DOHH2 (cell line): ENCODE measurements at regions not wholly inside any gene's neighbourhood (a gene's known extent, or its start where the extent isn't known, plus 50 kb on each side); places are given as distances from the start of the nearest gene placed in this dataset.

ENCODE experiments used
- CTCF ChIP-seq: fragments of 200-600 bp; sonication (generic); IDR thresholded peaks from one replicate; pipeline ENCODE4 v1.5.1; 2014; ENCODE audit warnings: antibody characterized with exemption, mild to moderate bottlenecking, low read depth, low read length; ENCODE audit not compliant: poor library complexity, severe bottlenecking
- EZH2phosphoT487 ChIP-seq: fragments of 200-600 bp; sonication (generic); IDR thresholded peaks from 2 replicates; pipeline ENCODE4 v1.6.1; 2017; ENCODE audit warnings: borderline replicate concordance, mild to moderate bottlenecking, antibody characterized with exemption, low read length, moderate library complexity, mixed read lengths

- TF ChIP-seq CTCF: no peak
- TF ChIP-seq EZH2phosphoT487: no peak
Observed at GRCh38 chr15:81575436-81576123, 201.6 kb upstream of the TMC3 start.
